Left lung (tissue), 4 donors: ENCODE measurements at regions not wholly inside any gene's neighbourhood (a gene's known extent, or its start where the extent isn't known, plus 50 kb on each side); places are given as distances from the start of the nearest gene placed in this dataset.
A peak's percentile ranks its signal among the peaks of the same experiment; 100 is the strongest.

Experiments used
- ATAC-seq: fragments of 200-7000 bp; cut with Tn5 transposase; one replicate; pipeline ENCODE4 v1.9.1; 2020; ENCODE audit warnings: moderate library complexity
- DNase-seq, 4 donors: peaks; one replicate each; pipeline ENCODE4 v3.0.0-alpha.2; 2013 to 2020
- H3K27ac ChIP-seq, 2 donors: fragments of 200-600 bp; sonication (generic) in 1 of 2; one replicate each; pipeline versions ENCODE4 v1.5.0 to v1.8.0; 2020 to 2021
- H3K27me3 ChIP-seq, 2 donors: fragments of 200-600 bp; sonication (generic) in 1 of 2; one replicate each; pipeline versions ENCODE4 v1.5.0 to v1.8.0; 2020 to 2021
- H3K36me3 ChIP-seq, 2 donors: fragments of 200-600 bp; sonication (generic) in 1 of 2; one replicate each; pipeline versions ENCODE4 v1.5.0 to v1.8.0; 2020 to 2021
- H3K4me1 ChIP-seq, 2 donors: fragments of 200-600 bp; one replicate each; pipeline ENCODE4 v1.8.0; 2021
- H3K4me3 ChIP-seq, 2 donors: fragments of 200-600 bp; sonication (generic) in 1 of 2; one replicate each; pipeline versions ENCODE4 v1.5.0 to v1.8.0; 2020 to 2021; ENCODE audit warnings: mild to moderate bottlenecking in 1 of 2
- H3K9me3 ChIP-seq, 2 donors: fragments of 200-600 bp; sonication (generic) in 1 of 2; one replicate each; pipeline versions ENCODE4 v1.5.0 to v1.8.0; 2020 to 2021
- intact Hi-C, 2 donors: fragments of 100-400 bp; cut with DNase I; formaldehyde crosslinking; loops; one replicate each; pipeline versions ENCODE4 v1.11.2 to v1.14.2; 2022
- TF ChIP-seq, protein P1 (sequence below), 2 donors: fragments of 200-600 bp; sonication (generic) in 1 of 2; IDR thresholded peaks; one replicate each; pipeline versions ENCODE4 v1.5.0 to v1.8.0; 2021; ENCODE audit warnings: antibody characterized with exemption in 2 of 2
- donor health status: DM: no; HTN: yes; CAD: no.
- donor health status: DM: no; HTN: no; CAD: no.

GRCh38 chr13:63614874-63615612 is 2199.4 kb upstream of the PCDH20 start:
- no peaks in the 10 kb centered on the region for H3K9me3 ChIP-seq
- H3K4me1 ChIP-seq = no peaks in the 10 kb centered on the region
- H3K36me3 ChIP-seq = no peaks in the 10 kb centered on the region
- no peak overlapping the region for H3K4me3 ChIP-seq
- no peak for ATAC-seq
- intact Hi-C loops = no loop called here
- H3K27me3 ChIP-seq = no peaks in the 10 kb centered on the region
- no peak overlapping the region for H3K27ac ChIP-seq
- TF ChIP-seq, protein P1, sequence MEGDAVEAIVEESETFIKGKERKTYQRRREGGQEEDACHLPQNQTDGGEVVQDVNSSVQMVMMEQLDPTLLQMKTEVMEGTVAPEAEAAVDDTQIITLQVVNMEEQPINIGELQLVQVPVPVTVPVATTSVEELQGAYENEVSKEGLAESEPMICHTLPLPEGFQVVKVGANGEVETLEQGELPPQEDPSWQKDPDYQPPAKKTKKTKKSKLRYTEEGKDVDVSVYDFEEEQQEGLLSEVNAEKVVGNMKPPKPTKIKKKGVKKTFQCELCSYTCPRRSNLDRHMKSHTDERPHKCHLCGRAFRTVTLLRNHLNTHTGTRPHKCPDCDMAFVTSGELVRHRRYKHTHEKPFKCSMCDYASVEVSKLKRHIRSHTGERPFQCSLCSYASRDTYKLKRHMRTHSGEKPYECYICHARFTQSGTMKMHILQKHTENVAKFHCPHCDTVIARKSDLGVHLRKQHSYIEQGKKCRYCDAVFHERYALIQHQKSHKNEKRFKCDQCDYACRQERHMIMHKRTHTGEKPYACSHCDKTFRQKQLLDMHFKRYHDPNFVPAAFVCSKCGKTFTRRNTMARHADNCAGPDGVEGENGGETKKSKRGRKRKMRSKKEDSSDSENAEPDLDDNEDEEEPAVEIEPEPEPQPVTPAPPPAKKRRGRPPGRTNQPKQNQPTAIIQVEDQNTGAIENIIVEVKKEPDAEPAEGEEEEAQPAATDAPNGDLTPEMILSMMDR (IDR thresholded peaks at IDR 0.05) = no peak
- no peak for DNase-seq

- DNase-seq (no peak), ATAC-seq (no peak)
- Histone ChIP-seq H3K4me3 (no peak overlapping the region), H3K27ac (no peak overlapping the region), H3K27me3 (no peaks in the 10 kb centered on the region), H3K36me3 (no peaks in the 10 kb centered on the region), H3K9me3 (peaks cover 0 to 34% of the 10 kb centered on the region in 2 donors), H3K4me1 (no peaks in the 10 kb centered on the region)
- intact Hi-C loops = no loop called here
- TF ChIP-seq, protein P1 (IDR thresholded peaks at IDR 0.05) = no peak
Observed at GRCh38 chr13:63607153-63607552, 2191.5 kb upstream of the PCDH20 start.

DNA sequence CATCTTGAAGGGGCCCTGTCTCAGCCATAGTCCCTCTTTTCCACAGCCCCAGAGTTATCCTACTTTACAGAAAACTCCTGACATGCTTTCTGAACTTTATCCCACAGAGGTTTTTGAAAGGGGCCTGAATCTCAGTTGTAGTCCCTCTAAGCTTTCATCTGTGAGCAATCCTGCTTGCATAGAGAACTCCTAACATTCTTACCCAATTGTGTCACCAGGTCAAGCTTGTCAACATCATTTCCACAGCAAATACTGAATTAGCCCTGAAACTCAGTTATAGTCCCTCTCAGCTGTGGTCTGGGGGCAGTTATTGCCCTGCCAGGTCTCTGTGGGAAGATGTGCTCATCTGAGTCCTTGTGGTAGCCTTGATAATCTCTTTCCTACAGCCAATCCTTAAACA is 2190.3 kb upstream of the PCDH20 start:
- no peak for DNase-seq
- ATAC-seq = no peak
- no peaks in the 10 kb centered on the region for H3K27me3 ChIP-seq
- no peak overlapping the region for H3K27ac ChIP-seq
- no peaks in the 10 kb centered on the region for H3K36me3 ChIP-seq
- TF ChIP-seq, protein P1 (IDR thresholded peaks at IDR 0.05) = no peak
- H3K9me3 ChIP-seq = peaks cover 0 to 34% of the 10 kb centered on the region in 2 donors
- H3K4me1 ChIP-seq = no peaks in the 10 kb centered on the region
- no peak overlapping the region for H3K4me3 ChIP-seq
- intact Hi-C loops = no loop called here

DNA sequence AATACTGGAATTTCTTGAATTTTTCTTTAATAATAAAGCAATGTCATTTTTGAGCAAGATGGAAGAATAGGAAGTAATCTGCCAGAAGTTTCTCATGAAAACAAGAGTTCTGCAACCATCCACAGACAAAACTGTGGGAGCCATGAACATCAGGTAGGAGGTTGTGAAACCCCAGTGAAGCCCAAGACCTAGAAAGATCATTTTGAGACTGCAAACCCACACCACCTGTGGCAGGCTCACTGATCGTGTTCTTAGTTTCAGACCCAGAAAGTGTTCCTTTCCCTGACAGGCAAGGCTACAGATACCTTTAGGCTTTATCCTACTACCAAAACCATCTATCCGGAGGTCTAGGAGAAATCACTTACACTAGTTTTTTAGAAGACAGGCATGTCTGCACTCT is 2189.8 kb upstream of the PCDH20 start:
- Histone ChIP-seq H3K36me3 (no peaks in the 10 kb centered on the region), H3K27me3 (no peaks in the 10 kb centered on the region), H3K4me1 (no peaks in the 10 kb centered on the region), H3K27ac (no peak overlapping the region), H3K9me3 (peaks cover 0 to 34% of the 10 kb centered on the region in 2 donors), H3K4me3 (no peak overlapping the region)
- TF ChIP-seq, protein P1 (IDR thresholded peaks at IDR 0.05) = no peak
- intact Hi-C loops = no loop called here
- ATAC-seq (no peak), DNase-seq (no peak)

DNA sequence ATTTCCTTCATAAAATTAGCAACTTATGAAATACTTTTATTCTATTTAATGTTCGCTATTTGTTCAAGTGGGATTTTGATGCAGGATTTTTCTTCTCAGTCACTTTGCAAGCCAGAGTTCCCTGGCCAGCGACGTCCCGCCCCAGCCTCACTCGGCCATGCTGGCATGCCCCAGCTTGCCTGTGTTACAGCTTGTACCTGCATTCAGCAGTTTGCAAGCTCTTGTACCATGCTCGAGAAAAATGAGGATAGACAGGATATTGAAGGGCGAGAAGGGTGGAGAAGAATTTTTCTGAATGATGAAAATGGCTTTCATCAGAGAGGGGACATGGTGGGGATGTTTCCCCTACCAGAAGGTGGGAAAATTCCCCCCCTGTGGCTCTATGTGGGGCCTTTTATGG is 2180.2 kb upstream of the PCDH20 start:
- TF ChIP-seq, protein P1 (IDR thresholded peaks at IDR 0.05) = no peak
- no peak overlapping the region for H3K27ac ChIP-seq
- no peak overlapping the region for H3K4me3 ChIP-seq
- ATAC-seq (no peak), DNase-seq (peak in 1 of 4 donors; percentile 50)
- no peaks in the 10 kb centered on the region for H3K4me1 ChIP-seq
- H3K27me3 ChIP-seq = no peaks in the 10 kb centered on the region
- H3K9me3 ChIP-seq = no peaks in the 10 kb centered on the region
- intact Hi-C loops = no loop called here
- H3K36me3 ChIP-seq = no peaks in the 10 kb centered on the region
